HL-60/S4 treated with phorbol 12-myristate 13-acetate at 8.2 ng/mL for 4 days and 3 days (cell line): ENCODE measurements at regions not wholly inside any gene's neighbourhood (a gene's known extent, or its start where the extent isn't known, plus 50 kb on each side); places are given as distances from the start of the nearest gene placed in this dataset.
"Not testable (repeated sequence)": the region's sequence is repeated elsewhere in the genome, so short reads cannot be mapped to it uniquely, and the experiment has no call there.

Experiments used
- in situ Hi-C: fragments of 300-500 bp; cut with MboI; formaldehyde crosslinking; loops from 2 replicates; pipeline ENCODE4 v1.15.0; 2022; ENCODE audit warnings: low sequenced_read_pairs

DNA sequence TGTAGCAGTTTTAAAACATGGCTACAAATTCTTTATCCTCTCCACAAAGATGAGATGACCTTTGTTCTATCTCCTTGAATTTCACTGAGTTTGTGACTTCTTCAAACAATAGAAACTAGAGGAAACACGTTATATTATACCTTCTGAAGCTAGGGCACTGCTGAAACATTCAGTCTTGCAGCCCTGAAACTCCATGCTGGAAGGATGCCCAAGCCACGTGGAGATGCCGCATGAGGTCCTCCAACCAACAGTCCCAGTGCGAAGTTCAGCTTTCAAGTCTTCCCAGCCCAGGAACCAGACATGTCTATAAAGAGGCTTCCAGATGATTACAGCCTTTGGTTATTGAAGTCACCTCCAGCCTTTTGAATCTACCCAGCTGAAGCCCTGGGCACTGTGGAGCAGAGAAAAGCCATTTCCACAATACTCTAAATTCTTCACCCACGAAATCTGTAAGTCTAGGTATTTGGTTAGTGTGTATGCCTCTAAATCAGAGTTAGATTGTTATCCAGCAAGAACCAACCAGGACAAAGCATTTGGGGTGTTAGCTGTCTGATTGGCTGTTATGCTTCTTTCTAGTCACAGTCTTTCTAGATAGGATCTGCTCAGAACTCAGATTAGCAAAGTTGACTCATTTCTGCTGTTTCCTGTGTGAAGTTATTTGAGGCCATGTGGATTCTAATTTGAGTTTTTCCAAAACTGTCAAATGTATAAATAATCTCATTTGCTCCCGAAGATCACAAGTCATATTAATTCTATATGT is 186.5 kb upstream of the TMEM72 start:
- in situ Hi-C loops: no loop called here

DNA sequence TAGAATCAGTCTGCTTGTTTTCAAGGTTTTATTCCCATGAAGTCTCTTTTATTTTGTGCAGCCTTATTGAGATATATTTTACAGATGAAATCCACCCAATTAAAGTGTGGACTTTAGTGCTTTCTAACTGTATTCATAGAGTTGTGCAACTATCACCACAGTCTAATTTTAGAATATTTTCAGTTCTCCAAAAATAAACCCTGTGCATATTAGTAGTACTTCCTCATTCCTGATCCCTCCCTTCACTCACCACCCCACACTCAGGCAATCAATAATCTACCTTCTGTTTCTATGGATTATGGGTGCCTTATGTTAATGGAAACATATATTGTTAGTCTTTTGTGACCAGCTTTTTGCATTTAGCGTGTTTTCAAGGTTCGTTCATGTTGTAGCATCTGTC is 185.7 kb upstream of the TMEM72 start:
- in situ Hi-C loops: no loop called here

- in situ Hi-C loops: no loop called here
Measured at GRCh38 chr10:44731283-44731682, 179.9 kb upstream of the TMEM72 start.

DNA sequence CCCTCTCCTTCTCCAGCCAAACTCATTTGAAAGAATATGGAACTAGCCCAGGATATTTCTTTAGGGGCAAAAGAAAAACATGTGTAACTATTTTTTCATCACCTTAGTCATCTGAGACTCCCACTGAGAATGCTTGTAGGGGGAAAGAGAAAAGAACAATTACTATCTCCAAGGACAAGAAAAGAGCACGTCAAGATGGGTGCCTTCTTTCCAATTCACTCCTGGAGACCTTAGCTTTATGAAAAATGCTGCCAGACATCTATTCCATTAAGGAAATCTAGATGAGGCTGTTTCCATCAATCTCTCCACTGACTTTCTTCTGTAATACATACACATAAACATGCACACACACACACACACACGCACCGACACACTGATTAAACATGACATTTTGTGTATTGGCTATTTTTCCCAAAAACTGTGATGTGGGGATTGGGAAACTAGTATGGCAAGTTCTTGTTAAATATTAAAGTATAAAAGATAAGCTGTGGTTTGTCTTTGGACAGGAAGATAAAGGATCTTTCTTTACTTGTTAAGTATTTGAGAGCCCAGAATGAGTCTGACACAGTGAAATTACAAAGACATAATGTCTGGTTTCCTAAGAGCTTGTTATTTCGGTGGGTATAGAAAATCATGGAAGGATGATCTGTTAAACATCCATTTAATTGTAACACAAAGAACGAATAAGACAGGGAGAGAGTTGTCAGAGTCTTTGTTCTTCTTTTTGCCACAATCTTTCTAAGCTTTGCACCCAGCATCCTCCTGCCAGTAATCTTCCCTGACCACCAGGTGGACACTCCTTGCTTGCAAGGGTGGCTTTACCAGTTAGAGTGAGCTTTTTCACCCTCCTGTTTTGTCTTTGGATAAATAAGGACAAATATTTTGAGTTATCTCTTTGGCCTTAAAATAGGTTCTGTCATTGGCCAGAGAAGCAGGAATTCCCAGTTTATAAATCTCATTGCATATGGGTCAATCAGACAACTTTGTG is 177.3 kb upstream of the TMEM72 start:
- in situ Hi-C loops: no loop called here

DNA sequence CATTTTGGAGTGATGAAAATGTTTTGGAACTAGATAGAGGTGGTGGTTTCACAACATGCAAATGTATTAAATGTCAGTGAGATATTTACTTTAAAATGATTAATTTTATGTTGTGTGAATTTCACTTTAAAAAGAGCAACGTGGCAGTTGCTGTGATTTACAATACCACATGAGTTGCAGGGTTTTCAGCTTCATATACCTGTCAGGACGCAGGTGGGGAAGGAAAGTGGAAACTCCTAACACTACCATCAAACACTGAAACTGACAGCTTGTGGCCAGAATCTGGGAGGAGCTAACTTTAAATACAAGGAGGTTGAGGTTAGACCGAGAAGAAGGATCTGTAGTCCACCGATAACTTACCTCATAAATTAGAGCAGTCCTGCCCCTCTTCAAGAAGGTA is 168.9 kb upstream of the TMEM72 start:
- in situ Hi-C loops: no loop called here

- in situ Hi-C loops: no loop called here
Measured at GRCh38 chr10:44743535-44743934, 167.6 kb upstream of the TMEM72 start.

- in situ Hi-C loops: no loop called here
Measured at GRCh38 chr10:44745920-44746319, 165.2 kb upstream of the TMEM72 start.

DNA sequence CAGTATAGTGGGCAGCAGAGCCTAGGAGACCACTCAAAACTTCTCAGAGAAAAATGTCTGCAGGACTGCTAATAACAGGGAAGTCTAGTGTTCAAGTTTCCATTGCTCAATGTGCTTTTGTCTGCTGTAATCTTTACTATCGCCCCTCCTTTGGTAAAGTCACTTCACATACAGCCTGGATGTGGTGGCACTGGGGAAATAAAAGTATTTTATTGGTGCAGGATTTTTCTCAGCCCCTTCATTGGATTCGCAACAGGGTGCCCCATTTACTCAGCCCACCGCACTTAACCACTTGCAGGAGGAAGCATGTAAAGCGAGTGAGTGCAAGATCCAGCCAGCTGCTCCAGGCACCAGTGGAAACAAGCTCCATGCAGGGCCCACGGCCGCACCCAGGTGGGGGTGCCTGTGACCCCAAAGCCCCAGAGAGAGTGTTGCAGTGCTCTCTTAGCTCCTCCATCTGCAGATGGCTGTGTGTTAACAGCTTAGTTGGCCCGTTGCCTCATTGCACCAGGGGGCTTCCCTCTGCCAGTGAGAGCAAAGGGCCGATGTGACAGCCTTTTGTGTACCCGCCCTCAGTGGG is 163.5 kb upstream of the TMEM72 start:
- in situ Hi-C loops: no loop called here

GRCh38 chr10:44749151-44749550 is 162.0 kb upstream of the TMEM72 start:
- in situ Hi-C loops: no loop called here

GRCh38 chr10:44752451-44753441 is 158.4 kb upstream of the TMEM72 start:
- in situ Hi-C loops: no loop called here

DNA sequence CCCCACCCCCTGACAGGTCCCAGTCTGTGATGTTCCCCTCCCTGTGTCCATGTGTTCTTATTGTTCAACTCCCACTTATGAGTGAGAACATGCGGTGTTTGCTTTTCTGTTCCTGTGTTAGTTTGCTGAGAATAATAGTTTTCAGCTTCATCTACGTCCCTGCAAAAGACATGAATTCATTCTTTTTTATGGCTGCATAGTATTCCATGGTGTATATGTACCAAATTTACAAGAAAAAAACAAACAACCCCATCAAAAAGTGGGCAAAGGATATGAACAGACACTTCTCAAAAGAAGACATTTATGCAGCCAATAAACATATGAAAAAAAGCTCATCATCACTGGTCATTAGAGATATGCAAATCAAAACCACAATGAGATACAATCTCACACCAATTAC is 156.8 kb upstream of the TMEM72 start:
- in situ Hi-C loops: not testable (repeated sequence)

GRCh38 chr10:44755481-44755880 is 155.7 kb upstream of the TMEM72 start:
- in situ Hi-C loops: no loop called here

DNA sequence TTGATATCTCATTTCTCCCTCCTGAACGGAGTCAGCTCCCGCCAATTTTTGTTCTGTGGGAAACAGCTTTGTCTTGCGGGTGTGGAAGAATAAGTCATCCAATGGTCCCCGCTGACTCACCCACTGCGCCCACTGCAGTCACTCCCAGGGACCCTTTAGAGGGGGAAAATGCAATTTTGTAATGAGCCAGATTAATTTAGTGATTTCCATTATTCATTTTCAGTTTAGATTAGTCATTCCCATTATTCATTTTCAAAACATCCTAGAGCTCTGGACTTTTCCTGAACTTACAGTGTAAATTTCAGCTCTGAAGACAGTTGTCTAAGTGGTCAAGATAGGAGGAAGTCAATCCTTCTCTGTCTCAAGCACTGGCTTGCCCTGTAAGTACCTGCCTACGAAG is 154.9 kb upstream of the TMEM72 start:
- in situ Hi-C loops: no loop called here

- in situ Hi-C loops: no loop called here
Measured at GRCh38 chr10:44757551-44758205, 153.5 kb upstream of the TMEM72 start.

DNA sequence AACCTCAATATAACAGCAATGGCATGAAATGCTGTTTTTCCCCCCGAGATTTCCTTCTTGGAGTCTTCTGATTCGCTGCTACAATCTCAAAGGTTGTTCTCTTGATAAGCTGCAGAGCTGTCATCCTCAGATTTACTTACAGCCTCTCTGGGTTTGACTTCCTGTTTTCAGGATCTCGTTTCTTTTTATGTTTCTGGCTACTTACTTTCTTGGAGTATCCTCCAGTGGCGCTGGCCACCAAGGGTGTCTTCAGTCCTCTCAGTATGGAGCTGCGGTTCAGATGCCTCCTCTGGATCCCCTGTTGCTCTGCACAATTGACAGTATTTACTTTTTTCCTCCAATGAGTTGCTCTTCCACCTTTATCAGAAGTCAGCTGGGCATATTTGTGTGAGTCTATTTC is 152.0 kb upstream of the TMEM72 start:
- in situ Hi-C loops: no loop called here

DNA sequence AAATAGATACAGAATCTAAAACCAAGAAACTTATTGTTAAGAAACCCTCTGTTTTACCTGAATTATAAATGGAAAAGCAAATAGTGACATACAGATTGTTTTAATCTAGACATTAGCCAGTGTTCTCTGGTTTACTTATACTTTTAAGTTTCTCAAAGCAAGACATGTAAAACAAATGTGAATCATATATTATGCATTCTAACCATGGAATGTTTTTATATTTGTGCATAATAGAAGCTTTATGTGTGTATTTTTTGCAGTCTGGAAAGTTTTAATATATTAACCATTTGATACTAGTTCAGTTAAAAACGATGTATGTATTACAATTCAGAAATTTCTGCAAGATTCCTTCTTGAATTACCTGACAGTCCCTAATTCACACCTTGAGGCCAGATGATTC is 150.6 kb upstream of the TMEM72 start:
- in situ Hi-C loops: no loop called here

- in situ Hi-C loops: no loop called here
Measured at GRCh38 chr10:44761076-44761475, 150.1 kb upstream of the TMEM72 start.

DNA sequence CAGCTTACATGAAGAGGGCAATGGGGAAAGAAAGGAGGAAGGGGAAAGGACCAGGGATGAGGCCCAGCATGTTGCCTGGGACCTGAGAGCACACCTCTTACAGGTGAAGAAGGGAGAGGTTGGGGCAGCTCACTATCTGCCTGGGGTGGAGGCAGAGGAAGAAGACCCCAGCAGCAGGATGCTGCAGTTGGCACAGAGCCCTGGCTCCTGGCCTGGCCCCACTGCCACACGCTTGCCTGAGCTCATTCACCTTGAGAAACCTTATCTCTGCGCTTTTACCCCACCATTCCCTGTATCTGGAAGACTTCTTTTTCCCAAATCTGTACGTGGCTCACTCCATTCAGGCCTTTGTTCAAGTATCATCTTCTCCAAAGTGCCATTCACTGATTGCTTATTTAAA is 147.8 kb upstream of the TMEM72 start:
- in situ Hi-C loops: no loop called here

DNA sequence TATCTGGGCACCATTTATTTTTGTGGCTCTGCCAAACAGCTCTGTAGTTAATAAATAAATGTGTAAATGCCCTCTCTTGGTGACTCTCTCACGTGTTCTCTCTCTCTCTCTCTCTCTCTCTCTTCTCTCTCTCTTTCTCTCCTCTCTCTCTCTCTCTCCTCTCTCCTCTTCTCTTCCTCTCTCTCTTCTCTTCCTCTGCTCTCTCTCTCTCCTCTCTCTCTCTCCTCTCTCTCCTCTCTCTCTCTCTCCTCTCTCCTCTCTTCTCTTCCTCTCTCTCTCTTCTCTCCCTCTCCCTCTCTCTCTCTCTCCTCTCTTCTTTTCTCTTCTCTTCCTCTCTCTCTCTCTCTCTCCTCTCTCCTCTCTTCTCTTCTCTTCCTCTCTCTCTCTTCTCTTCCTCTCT is 145.8 kb upstream of the TMEM72 start:
- in situ Hi-C loops: no loop called here

GRCh38 chr10:44766631-44767030 is 144.5 kb upstream of the TMEM72 start:
- in situ Hi-C loops: no loop called here
